Esophagus (tissue), 2 donors: ENCODE measurements at regions not wholly inside any gene's neighbourhood (a gene's known extent, or its start where the extent isn't known, plus 50 kb on each side); places are given as distances from the start of the nearest gene placed in this dataset.

Experiments used
- H3K27ac ChIP-seq, 2 donors: one replicate each; pipeline ENCODE4 v1.5.1; 2013; ENCODE audit warnings: low read depth in 2 of 2, mild to moderate bottlenecking in 2 of 2, inconsistent platforms in 1 of 2, low read length in 1 of 2, moderate library complexity in 1 of 2
- H3K27me3 ChIP-seq, 2 donors: one replicate each; pipeline ENCODE4 v1.6.1; 2013; ENCODE audit warnings: low read length in 2 of 2, control low read depth in 1 of 2, mild to moderate bottlenecking in 1 of 2; ENCODE audit not compliant: insufficient read depth in 2 of 2, control insufficient read depth in 1 of 2
- H3K36me3 ChIP-seq, 2 donors: one replicate each; pipeline ENCODE4 v1.6.1; 2013; ENCODE audit warnings: low read length in 1 of 2; ENCODE audit not compliant: control insufficient read depth in 2 of 2, insufficient read depth in 2 of 2
- H3K4me1 ChIP-seq, 2 donors: one replicate each; pipeline ENCODE4 v1.6.1; 2013; ENCODE audit warnings: low read length in 1 of 2; ENCODE audit not compliant: control insufficient read depth in 2 of 2, insufficient read depth in 2 of 2
- H3K4me3 ChIP-seq, 2 donors: one replicate each; pipeline ENCODE4 v1.5.1; 2013; ENCODE audit warnings: low read length in 2 of 2, mild to moderate bottlenecking in 2 of 2, low read depth in 1 of 2, moderate library complexity in 1 of 2
- H3K9me3 ChIP-seq, 2 donors: one replicate each; pipeline ENCODE4 v1.6.1; 2013; ENCODE audit warnings: mild to moderate bottlenecking in 2 of 2, low read depth in 1 of 2, low read length in 1 of 2, moderate library complexity in 1 of 2; ENCODE audit not compliant: control insufficient read depth in 2 of 2, insufficient read depth in 1 of 2
- WGBS, 2 donors: extraction: QIAGEN DNeasy Blood & Tissue Kit; methylation state at CpG; one replicate each; pipeline ENCODE4 v1.1.7; 2013; 5-methylcytosine and 5-hydroxymethylcytosine counted together
- donor health status: healthy with polysubstance abuse.
- donor health status: Bipolar disorder and iron deficiency.

DNA sequence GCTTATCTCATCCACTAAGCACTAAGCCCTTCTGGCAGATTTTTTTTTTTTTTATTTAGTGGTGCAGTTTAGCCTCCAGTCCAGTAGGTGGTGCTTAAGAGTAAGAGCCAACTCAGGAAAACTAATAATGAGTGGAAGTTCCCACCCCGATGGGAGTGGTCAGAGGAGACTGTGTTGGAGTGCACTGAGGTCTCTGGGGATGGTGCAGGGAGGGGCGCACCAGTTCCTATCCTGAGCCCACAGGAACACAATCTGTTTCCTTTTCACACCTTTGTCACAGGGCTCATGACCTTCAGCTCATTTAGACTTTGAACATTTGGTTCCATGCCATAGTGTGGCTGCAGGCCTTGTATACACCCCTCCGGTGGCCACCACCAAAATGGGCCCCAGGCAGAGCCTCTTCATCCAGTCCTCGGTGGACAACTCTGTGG is 367.4 kb downstream of the SPRY2 start:
- Histone ChIP-seq H3K4me3 (no peak overlapping the region), H3K36me3 (no peaks in the 10 kb centered on the region), H3K4me1 (peaks cover 0 to 3% of the 10 kb centered on the region in 2 donors), H3K27ac (no peak overlapping the region), H3K9me3 (peaks cover 0 to 2% of the 10 kb centered on the region in 2 donors), H3K27me3 (no peaks in the 10 kb centered on the region)
- WGBS, 2 donors, result 83 to 86% methylated on average over 4 of the region's 4 CpGs

DNA sequence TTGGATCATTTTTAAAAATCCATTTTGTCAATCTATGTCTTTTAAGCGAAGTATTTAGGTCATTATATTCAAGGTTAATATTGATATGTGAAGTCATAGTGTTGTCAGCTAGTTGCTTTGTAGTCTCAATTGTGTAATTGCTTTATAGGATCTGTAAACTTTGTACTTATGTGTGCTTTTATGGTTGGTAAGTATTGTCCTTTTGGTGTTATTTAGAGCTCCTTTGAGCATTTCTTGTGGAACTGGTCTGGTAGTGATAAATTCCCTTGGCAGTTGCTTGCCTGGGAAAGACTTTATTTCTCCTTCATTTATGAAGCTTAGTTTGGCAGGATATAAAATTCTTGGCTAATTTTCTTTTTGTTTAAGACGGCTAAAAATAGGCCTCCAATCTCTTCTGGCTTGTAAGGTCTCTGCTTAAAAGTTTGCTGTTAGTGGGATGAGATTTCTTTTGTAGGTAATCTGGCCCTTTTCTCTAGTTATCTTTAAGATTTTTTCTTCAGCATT is 368.8 kb downstream of the SPRY2 start:
- 78% methylated on average over 2 of the region's 2 CpGs for WGBS, 2 donors
- H3K4me1 ChIP-seq, result peaks cover 0 to 3% of the 10 kb centered on the region in 2 donors
- no peak overlapping the region for H3K27ac ChIP-seq
- H3K4me3 ChIP-seq, result no peak overlapping the region
- no peaks in the 10 kb centered on the region for H3K36me3 ChIP-seq
- H3K9me3 ChIP-seq, result peaks cover 0 to 2% of the 10 kb centered on the region in 2 donors
- H3K27me3 ChIP-seq, result no peaks in the 10 kb centered on the region

GRCh38 chr13:79966493-79966895 is 374.4 kb downstream of the SPRY2 start:
- 36 to 41% methylated on average over 2 of the region's 2 CpGs for WGBS, 2 donors
- no peak overlapping the region for H3K27ac ChIP-seq

GRCh38 chr13:79966059-79966458 is 374.9 kb downstream of the SPRY2 start:
- H3K9me3 ChIP-seq, result no peaks in the 10 kb centered on the region
- WGBS, 2 donors, result 65 to 68% methylated on average over 3 of the region's 3 CpGs
- H3K4me3 ChIP-seq, result no peak overlapping the region

More at GRCh38 chr13:79966493-79966895, 374.4 kb downstream of the SPRY2 start:
- Histone ChIP-seq H3K4me3 (no peak overlapping the region), H3K36me3 (no peaks in the 10 kb centered on the region), H3K27me3 (no peaks in the 10 kb centered on the region), H3K4me1 (no peaks in the 10 kb centered on the region), H3K9me3 (no peaks in the 10 kb centered on the region)

DNA sequence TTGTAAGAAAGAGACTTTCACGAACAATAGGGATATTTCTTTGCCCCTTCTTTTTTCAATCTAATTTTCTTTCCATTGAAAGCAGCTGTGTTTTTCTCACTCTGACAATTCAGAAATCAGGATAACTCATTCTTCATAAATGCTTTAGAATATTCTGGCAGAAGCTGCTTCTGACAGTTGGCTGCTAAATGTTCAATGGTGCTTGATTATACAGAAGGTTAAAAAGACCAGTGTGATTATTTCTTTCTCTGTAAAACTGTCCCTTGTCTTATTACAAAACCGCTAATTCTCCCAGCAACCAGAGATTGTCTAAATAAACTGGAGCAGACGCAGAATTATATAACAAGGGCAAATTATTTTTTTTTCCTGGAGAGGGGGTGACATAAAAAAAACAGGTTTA is 394.4 kb downstream of the SPRY2 start:
- Histone ChIP-seq H3K4me1 (no peaks in the 10 kb centered on the region), H3K9me3 (no peaks in the 10 kb centered on the region), H3K27me3 (no peaks in the 10 kb centered on the region), H3K4me3 (no peak overlapping the region), H3K36me3 (no peaks in the 10 kb centered on the region), H3K27ac (no peak overlapping the region)
- 82 to 85% methylated on average over 3 of the region's 3 CpGs for WGBS, 2 donors

More at GRCh38 chr13:79966059-79966458, 374.9 kb downstream of the SPRY2 start:
- Histone ChIP-seq H3K27ac (no peak overlapping the region), H3K36me3 (no peaks in the 10 kb centered on the region), H3K4me1 (no peaks in the 10 kb centered on the region), H3K27me3 (no peaks in the 10 kb centered on the region)

DNA sequence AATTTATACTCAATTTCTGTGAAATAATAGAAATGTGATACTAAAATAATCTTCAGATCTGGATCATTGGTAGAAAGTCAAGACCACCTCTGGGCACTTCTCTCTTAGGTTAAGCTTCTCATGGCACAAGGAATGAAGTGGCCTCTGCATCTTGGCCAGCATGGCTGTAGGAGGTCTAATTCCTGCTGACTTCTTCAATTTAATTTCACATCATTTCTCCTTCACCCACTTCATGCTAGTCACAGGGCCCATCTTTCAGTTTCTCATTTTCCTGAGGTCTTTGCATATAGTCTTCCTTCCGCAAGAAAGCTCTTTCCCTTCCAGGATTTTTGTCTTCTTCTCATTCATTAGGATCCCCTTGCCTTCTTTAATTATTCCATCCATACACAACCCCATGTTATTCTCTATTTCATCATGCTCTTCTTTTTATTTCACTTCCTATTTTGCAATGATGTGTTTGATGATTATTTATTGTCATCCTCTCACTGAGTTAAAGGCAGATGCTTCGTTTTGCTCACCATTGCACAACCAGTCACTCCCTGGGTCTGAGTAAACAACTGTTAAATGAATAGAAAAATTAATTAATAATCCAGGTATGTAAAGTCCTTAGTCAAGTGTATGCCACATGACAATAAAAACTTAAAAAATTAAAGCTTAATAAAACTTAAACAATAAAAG is 397.4 kb downstream of the SPRY2 start:
- H3K4me1 ChIP-seq, result no peaks in the 10 kb centered on the region
- H3K36me3 ChIP-seq, result no peaks in the 10 kb centered on the region
- H3K27ac ChIP-seq, result no peak overlapping the region
- no peaks in the 10 kb centered on the region for H3K27me3 ChIP-seq
- 52 to 75% methylated on average over 2 of the region's 2 CpGs for WGBS, 2 donors
- no peak overlapping the region for H3K4me3 ChIP-seq
- no peaks in the 10 kb centered on the region for H3K9me3 ChIP-seq

DNA sequence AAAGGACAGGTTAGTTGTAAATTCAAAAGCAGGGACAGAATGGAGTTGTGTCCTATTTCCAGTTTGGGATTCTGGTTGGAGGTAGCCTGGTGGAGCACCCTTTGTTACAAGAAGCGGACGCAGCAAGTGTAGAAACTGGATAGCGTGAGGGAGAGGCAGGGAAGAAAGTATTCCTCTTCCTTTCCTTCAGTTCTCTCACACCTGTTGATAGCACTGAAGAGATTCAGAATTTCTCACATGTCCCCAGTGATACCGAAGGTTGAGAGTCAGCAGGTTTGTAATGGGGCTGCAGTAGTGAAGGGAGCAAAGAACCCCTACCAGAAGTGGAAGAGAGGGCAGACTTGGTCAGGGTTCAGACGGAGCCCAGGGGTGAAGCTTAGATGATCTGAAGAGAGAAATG is 399.2 kb downstream of the SPRY2 start:
- Histone ChIP-seq H3K27me3 (no peaks in the 10 kb centered on the region), H3K9me3 (no peaks in the 10 kb centered on the region), H3K4me1 (no peaks in the 10 kb centered on the region), H3K4me3 (no peak overlapping the region), H3K36me3 (no peaks in the 10 kb centered on the region), H3K27ac (no peak overlapping the region)
- WGBS, 2 donors, result 92 to 95% methylated on average over 5 of the region's 5 CpGs

GRCh38 chr13:79939689-79940088 is 401.2 kb downstream of the SPRY2 start:
- WGBS, 2 donors, result 75 to 77% methylated on average over 2 of the region's 2 CpGs
- Histone ChIP-seq H3K4me3 (no peak overlapping the region), H3K36me3 (no peaks in the 10 kb centered on the region)

DNA sequence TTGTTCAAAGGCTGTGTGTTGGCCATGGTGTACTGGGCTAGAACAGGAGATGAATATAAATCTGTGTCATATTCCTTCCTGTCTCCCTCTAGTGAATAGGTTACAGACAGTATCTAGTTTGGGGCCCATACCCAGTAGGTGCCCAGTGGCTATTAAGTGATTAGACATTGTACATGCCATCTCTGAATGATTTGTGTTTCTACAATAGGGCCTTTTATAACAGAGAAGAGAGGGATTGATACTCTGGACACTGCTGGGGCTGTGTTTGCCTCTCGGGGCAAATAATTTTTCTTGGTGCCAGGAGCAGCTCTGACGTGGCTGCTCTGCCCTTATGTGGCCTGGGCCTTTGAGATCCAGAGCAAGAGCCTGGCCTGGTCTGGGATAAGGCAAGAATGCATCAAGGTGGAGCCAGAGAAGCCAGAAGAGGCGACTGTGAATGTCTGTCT is 403.1 kb downstream of the SPRY2 start:
- Histone ChIP-seq H3K36me3 (no peaks in the 10 kb centered on the region), H3K4me1 (no peaks in the 10 kb centered on the region), H3K27me3 (no peaks in the 10 kb centered on the region), H3K27ac (no peak overlapping the region), H3K9me3 (no peaks in the 10 kb centered on the region), H3K4me3 (no peak overlapping the region)
- 82 to 85% methylated on average over 3 of the region's 3 CpGs for WGBS, 2 donors

More at GRCh38 chr13:79939689-79940088, 401.2 kb downstream of the SPRY2 start:
- Histone ChIP-seq H3K9me3 (no peaks in the 10 kb centered on the region), H3K27ac (no peak overlapping the region), H3K4me1 (no peaks in the 10 kb centered on the region), H3K27me3 (no peaks in the 10 kb centered on the region)

- no peak overlapping the region for H3K27ac ChIP-seq
- no peak overlapping the region for H3K4me3 ChIP-seq
- no peaks in the 10 kb centered on the region for H3K36me3 ChIP-seq
- WGBS, 2 donors, result 82 to 87% methylated on average over 4 of the region's 4 CpGs
- no peaks in the 10 kb centered on the region for H3K27me3 ChIP-seq
- H3K9me3 ChIP-seq, result no peaks in the 10 kb centered on the region
- H3K4me1 ChIP-seq, result no peaks in the 10 kb centered on the region
Measured at GRCh38 chr13:79937311-79937710, 403.6 kb downstream of the SPRY2 start.
